Smooth muscle cell (in vitro differentiated cells): ENCODE measurements at regions not wholly inside any gene's neighbourhood (a gene's known extent, or its start where the extent isn't known, plus 50 kb on each side); places are given as distances from the start of the nearest gene placed in this dataset.

ENCODE experiments used
- DNase-seq: peaks from one replicate; lab custom pipeline; 2025; ENCODE audit not compliant: unreplicated experiment; lab: John Stamatoyannopoulos, UW
- H2AFZ ChIP-seq: fragments of 200-600 bp; sonication (generic); 2 replicates; pipeline ENCODE4 v1.6.0; 2016; ENCODE audit warnings: antibody characterized with exemption, low read depth, mild to moderate bottlenecking
- H3F3A ChIP-seq: fragments of 200-600 bp; sonication (generic); 2 replicates; pipeline ENCODE4 v1.6.0; 2017; ENCODE audit warnings: antibody characterized with exemption, low read depth
- H3K27ac ChIP-seq: fragments of 200-600 bp; sonication (generic); 2 replicates; pipeline ENCODE4 v1.5.1; 2016; ENCODE audit warnings: low read depth, mild to moderate bottlenecking
- H3K27me3 ChIP-seq: fragments of 200-600 bp; sonication (generic); 2 replicates; pipeline ENCODE4 v1.6.1; 2016; ENCODE audit warnings: low read depth, mild to moderate bottlenecking
- H3K36me3 ChIP-seq: fragments of 200-600 bp; sonication (generic); 2 replicates; pipeline ENCODE4 v1.5.1; 2016; ENCODE audit warnings: low read depth
- H3K4me1 ChIP-seq: fragments of 200-600 bp; sonication (generic); 2 replicates; pipeline ENCODE4 v1.5.1; 2016; ENCODE audit warnings: low read depth
- H3K4me2 ChIP-seq: fragments of 200-600 bp; sonication (generic); 2 replicates; pipeline ENCODE4 v1.6.0; 2016; ENCODE audit warnings: mild to moderate bottlenecking
- H3K4me3 ChIP-seq: fragments of 200-600 bp; sonication (generic); 2 replicates; pipeline ENCODE4 v1.5.1; 2016; ENCODE audit warnings: mild to moderate bottlenecking
- H3K79me2 ChIP-seq: fragments of 200-600 bp; sonication (generic); 2 replicates; pipeline ENCODE4 v1.6.0; 2016; ENCODE audit warnings: low read depth, mild to moderate bottlenecking
- H3K9ac ChIP-seq: fragments of 200-600 bp; sonication (generic); 2 replicates; pipeline ENCODE4 v1.6.0; 2016; ENCODE audit warnings: low read depth
- H3K9me3 ChIP-seq: fragments of 200-600 bp; sonication (generic); replicated peaks from 2 replicates; pipeline ENCODE4 v1.5.1; 2016; ENCODE audit warnings: low read depth
- H4K20me1 ChIP-seq: fragments of 200-600 bp; sonication (generic); 2 replicates; pipeline ENCODE4 v1.6.0; 2016; ENCODE audit warnings: low read depth
- WGBS: methylation state at CpG from one replicate; pipeline ENCODE4 v1.1.7; 2016; ENCODE audit warnings: low lambda C conversion rate; 5-methylcytosine and 5-hydroxymethylcytosine counted together
- TF ChIP-seq, protein P1 (sequence below): fragments of 200-600 bp; sonication (generic); IDR thresholded peaks from 2 replicates; pipeline ENCODE4 v1.5.1; 2017; ENCODE audit warnings: borderline replicate concordance, mild to moderate bottlenecking, antibody characterized with exemption; ENCODE audit not compliant: insufficient read depth, poor library complexity, severe bottlenecking

GRCh38 chr13:50116430-50116973 is 101.3 kb downstream of the KCNRG start:
- Histone ChIP-seq H2AFZ (no peak overlapping the region), H3K4me3 (no peak overlapping the region), H4K20me1 (no peaks in the 10 kb centered on the region), H3K9ac (no peak overlapping the region), H3K27ac (no peak overlapping the region), H3K9me3 (no peaks in the 10 kb centered on the region), H3K79me2 (no peaks in the 10 kb centered on the region), H3F3A (no peaks in the 10 kb centered on the region), H3K4me1 (no peaks in the 10 kb centered on the region), H3K27me3 (no peaks in the 10 kb centered on the region), H3K36me3 (no peaks in the 10 kb centered on the region), H3K4me2 (no peak overlapping the region)
- TF ChIP-seq, protein P1, sequence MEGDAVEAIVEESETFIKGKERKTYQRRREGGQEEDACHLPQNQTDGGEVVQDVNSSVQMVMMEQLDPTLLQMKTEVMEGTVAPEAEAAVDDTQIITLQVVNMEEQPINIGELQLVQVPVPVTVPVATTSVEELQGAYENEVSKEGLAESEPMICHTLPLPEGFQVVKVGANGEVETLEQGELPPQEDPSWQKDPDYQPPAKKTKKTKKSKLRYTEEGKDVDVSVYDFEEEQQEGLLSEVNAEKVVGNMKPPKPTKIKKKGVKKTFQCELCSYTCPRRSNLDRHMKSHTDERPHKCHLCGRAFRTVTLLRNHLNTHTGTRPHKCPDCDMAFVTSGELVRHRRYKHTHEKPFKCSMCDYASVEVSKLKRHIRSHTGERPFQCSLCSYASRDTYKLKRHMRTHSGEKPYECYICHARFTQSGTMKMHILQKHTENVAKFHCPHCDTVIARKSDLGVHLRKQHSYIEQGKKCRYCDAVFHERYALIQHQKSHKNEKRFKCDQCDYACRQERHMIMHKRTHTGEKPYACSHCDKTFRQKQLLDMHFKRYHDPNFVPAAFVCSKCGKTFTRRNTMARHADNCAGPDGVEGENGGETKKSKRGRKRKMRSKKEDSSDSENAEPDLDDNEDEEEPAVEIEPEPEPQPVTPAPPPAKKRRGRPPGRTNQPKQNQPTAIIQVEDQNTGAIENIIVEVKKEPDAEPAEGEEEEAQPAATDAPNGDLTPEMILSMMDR: no peak
- 91% methylated on average over 5 of the region's 5 CpGs for WGBS
- DNase-seq: no peak

DNA sequence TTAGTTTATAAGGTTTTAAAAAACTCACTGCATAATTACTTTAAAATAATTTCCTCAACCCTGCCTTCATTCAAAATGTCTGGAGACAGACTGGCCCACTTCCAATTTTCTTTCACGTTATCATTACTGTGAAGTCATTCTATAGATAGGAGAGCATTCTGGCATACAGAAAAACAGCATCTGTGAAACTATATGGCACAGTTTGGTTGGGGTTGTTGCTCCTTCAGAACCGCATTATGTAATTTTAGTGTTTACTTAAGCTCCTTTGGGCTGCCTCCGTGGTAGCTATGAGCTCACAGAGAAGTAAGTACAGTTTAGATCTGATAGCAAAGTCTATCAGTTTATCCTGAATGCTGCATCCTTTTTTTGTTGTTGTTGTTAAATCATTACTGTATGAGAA is 104.3 kb downstream of the KCNRG start:
- TF ChIP-seq, protein P1: no peak
- no peak overlapping the region for H3K9ac ChIP-seq
- 34% methylated on average over 3 of the region's 3 CpGs for WGBS
- H4K20me1 ChIP-seq: no peaks in the 10 kb centered on the region
- peaks cover 6% of the 10 kb centered on the region for H3K4me1 ChIP-seq
- H3K27ac ChIP-seq: no peak overlapping the region
- peak overlapping the region; percentile 1 for H3K4me2 ChIP-seq
- no peak overlapping the region for H3K4me3 ChIP-seq
- no peak overlapping the region for H2AFZ ChIP-seq
- no peaks in the 10 kb centered on the region for H3K9me3 ChIP-seq
- no peaks in the 10 kb centered on the region for H3K79me2 ChIP-seq
- peaks cover under 1% of the 10 kb centered on the region for H3F3A ChIP-seq
- no peak for DNase-seq
- peaks cover 4% of the 10 kb centered on the region for H3K27me3 ChIP-seq
- H3K36me3 ChIP-seq: no peaks in the 10 kb centered on the region

GRCh38 chr13:50122455-50122854 is 107.2 kb downstream of the KCNRG start:
- Histone ChIP-seq H3F3A (peaks cover 5% of the 10 kb centered on the region), H3K4me1 (peaks cover 22% of the 10 kb centered on the region), H3K9ac (no peak overlapping the region), H3K27ac (no peak overlapping the region), H3K36me3 (no peaks in the 10 kb centered on the region), H3K4me2 (no peak overlapping the region), H3K27me3 (peaks cover 17% of the 10 kb centered on the region), H2AFZ (no peak overlapping the region), H3K79me2 (no peaks in the 10 kb centered on the region), H3K9me3 (no peaks in the 10 kb centered on the region), H3K4me3 (no peak overlapping the region), H4K20me1 (no peaks in the 10 kb centered on the region)
- WGBS: 88% methylated on average over 1 of the region's 1 CpG
- TF ChIP-seq, protein P1: no peak
- DNase-seq: no peak

DNA sequence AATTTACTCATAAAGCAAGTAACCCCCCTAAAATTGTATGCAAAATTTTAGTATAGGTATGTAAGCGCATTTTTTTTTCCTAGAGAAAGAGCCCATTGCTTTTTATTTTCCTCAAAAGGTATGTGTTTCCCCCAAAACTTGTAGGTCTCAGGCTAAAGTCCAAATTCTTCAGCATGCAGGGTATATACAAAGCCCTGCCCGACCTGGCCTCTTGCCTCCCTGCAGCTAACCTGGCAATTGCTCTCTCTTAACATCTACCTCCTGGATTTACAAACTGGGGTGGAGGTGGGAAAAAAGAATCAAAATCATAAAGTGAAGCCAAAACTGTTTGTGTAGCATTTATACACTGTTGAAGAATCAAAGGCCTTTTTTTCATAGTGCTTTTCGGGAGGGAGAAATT is 107.8 kb downstream of the KCNRG start:
- Histone ChIP-seq H3K9me3 (no peaks in the 10 kb centered on the region), H3K4me1 (peaks cover 28% of the 10 kb centered on the region), H3K4me2 (peak overlapping the region; percentile 99), H3K36me3 (no peaks in the 10 kb centered on the region), H3K4me3 (peak overlapping the region; percentile 92), H3K79me2 (no peaks in the 10 kb centered on the region), H3K27ac (no peak overlapping the region), H4K20me1 (no peaks in the 10 kb centered on the region), H3K9ac (no peak overlapping the region), H3K27me3 (peaks cover 22% of the 10 kb centered on the region), H2AFZ (no peak overlapping the region), H3F3A (peaks cover 5% of the 10 kb centered on the region)
- 99% methylated on average over 3 of the region's 3 CpGs for WGBS
- no peak for DNase-seq
- TF ChIP-seq, protein P1: no peak
